HG02885 (cell line): ENCODE measurements at regions not wholly inside any gene's neighbourhood (a gene's known extent, or its start where the extent isn't known, plus 50 kb on each side); places are given as distances from the start of the nearest gene placed in this dataset.

ENCODE experiments used
- ATAC-seq: cut with Tn5 transposase; IDR thresholded peaks from one replicate; pipeline ENCODE4 v1.9.1; 2021; ENCODE audit warnings: mild to moderate bottlenecking; ENCODE audit not compliant: unreplicated experiment, poor library complexity

GRCh38 chr21:23799376-23799775, 1807.9 kb downstream of the MRPL39 start:
- no peak for ATAC-seq

- no peak for ATAC-seq
Observed at GRCh38 chr21:23792300-23792699, 1815.0 kb downstream of the MRPL39 start.

GRCh38 chr21:23789864-23790263, 1817.4 kb downstream of the MRPL39 start:
- ATAC-seq, result no peak

GRCh38 chr21:23780326-23780725, 1827.0 kb downstream of the MRPL39 start:
- ATAC-seq, result no peak

- ATAC-seq, result no peak
Observed at GRCh38 chr21:23743821-23744220, 1863.5 kb downstream of the MRPL39 start.

- no peak for ATAC-seq
Observed at GRCh38 chr21:23740463-23740862, 1866.8 kb downstream of the MRPL39 start.

GRCh38 chr21:23732776-23733175, 1874.5 kb downstream of the MRPL39 start:
- no peak for ATAC-seq

GRCh38 chr21:23729331-23729730, 1878.0 kb downstream of the MRPL39 start:
- no peak for ATAC-seq

GRCh38 chr21:23725576-23725975, 1881.7 kb downstream of the MRPL39 start:
- no peak for ATAC-seq

- no peak for ATAC-seq
Observed at GRCh38 chr21:23718446-23719285, 1888.6 kb downstream of the MRPL39 start.

GRCh38 chr21:23712166-23712565, 1895.1 kb downstream of the MRPL39 start:
- ATAC-seq, result no peak

GRCh38 chr21:23706431-23706830, 1900.8 kb downstream of the MRPL39 start:
- ATAC-seq, result no peak

- no peak for ATAC-seq
Observed at GRCh38 chr21:23699402-23699801, 1907.9 kb downstream of the MRPL39 start.

- ATAC-seq, result no peak
Observed at GRCh38 chr21:23698619-23699018, 1908.7 kb downstream of the MRPL39 start.

- no peak for ATAC-seq
Observed at GRCh38 chr21:23695443-23695842, 1911.8 kb downstream of the MRPL39 start.

GRCh38 chr21:23694390-23694789, 1912.9 kb downstream of the MRPL39 start:
- ATAC-seq, result no peak

- ATAC-seq, result no peak
Observed at GRCh38 chr21:23690316-23690715, 1917.0 kb downstream of the MRPL39 start.

- no peak for ATAC-seq
Observed at GRCh38 chr21:23686737-23687523, 1920.4 kb downstream of the MRPL39 start.

- no peak for ATAC-seq
Observed at GRCh38 chr21:23684431-23684830, 1922.8 kb downstream of the MRPL39 start.

GRCh38 chr21:23664193-23664694, 1943.0 kb downstream of the MRPL39 start:
- ATAC-seq, result no peak

- no peak for ATAC-seq
Observed at GRCh38 chr21:23660560-23660959, 1946.7 kb downstream of the MRPL39 start.
